ENCODE measurements at regions not wholly inside any gene's neighbourhood (a gene's known extent, or its start where the extent isn't known, plus 50 kb on each side); places are given as distances from the start of the nearest gene placed in this dataset.
A peak's percentile ranks its signal among the peaks of the same experiment; 100 is the strongest.

DNA sequence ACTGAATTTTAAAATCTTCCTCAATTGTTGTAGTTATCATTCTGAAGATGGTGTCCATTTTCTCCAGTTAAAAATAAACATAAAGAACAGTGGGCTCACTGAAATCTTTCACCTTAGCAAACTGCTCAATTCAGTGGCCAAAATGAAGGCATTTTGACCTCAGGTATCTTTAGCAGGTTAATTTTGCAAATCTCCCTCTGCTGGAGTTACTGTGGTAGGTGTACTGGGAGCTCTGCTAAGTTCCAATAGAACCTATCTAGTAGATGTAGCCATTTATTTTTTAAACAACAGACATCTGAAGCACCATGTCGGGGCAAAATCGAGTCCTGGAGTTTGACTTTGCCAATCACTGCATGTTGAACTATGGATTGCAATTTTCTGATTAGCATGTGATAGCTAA is 177.1 kb downstream of the IRS1 start:
- TF ChIP-seq, protein P1, sequence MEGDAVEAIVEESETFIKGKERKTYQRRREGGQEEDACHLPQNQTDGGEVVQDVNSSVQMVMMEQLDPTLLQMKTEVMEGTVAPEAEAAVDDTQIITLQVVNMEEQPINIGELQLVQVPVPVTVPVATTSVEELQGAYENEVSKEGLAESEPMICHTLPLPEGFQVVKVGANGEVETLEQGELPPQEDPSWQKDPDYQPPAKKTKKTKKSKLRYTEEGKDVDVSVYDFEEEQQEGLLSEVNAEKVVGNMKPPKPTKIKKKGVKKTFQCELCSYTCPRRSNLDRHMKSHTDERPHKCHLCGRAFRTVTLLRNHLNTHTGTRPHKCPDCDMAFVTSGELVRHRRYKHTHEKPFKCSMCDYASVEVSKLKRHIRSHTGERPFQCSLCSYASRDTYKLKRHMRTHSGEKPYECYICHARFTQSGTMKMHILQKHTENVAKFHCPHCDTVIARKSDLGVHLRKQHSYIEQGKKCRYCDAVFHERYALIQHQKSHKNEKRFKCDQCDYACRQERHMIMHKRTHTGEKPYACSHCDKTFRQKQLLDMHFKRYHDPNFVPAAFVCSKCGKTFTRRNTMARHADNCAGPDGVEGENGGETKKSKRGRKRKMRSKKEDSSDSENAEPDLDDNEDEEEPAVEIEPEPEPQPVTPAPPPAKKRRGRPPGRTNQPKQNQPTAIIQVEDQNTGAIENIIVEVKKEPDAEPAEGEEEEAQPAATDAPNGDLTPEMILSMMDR (IDR thresholded peaks at IDR 0.05), result peak; percentile 21; the same call in 1 of the 2 replicates
- TF ChIP-seq POLR2AphosphoS5 (IDR thresholded peaks at IDR 0.05; ENCODE audit: low read depth, low read length), result no peak
- TF ChIP-seq, protein P2, sequence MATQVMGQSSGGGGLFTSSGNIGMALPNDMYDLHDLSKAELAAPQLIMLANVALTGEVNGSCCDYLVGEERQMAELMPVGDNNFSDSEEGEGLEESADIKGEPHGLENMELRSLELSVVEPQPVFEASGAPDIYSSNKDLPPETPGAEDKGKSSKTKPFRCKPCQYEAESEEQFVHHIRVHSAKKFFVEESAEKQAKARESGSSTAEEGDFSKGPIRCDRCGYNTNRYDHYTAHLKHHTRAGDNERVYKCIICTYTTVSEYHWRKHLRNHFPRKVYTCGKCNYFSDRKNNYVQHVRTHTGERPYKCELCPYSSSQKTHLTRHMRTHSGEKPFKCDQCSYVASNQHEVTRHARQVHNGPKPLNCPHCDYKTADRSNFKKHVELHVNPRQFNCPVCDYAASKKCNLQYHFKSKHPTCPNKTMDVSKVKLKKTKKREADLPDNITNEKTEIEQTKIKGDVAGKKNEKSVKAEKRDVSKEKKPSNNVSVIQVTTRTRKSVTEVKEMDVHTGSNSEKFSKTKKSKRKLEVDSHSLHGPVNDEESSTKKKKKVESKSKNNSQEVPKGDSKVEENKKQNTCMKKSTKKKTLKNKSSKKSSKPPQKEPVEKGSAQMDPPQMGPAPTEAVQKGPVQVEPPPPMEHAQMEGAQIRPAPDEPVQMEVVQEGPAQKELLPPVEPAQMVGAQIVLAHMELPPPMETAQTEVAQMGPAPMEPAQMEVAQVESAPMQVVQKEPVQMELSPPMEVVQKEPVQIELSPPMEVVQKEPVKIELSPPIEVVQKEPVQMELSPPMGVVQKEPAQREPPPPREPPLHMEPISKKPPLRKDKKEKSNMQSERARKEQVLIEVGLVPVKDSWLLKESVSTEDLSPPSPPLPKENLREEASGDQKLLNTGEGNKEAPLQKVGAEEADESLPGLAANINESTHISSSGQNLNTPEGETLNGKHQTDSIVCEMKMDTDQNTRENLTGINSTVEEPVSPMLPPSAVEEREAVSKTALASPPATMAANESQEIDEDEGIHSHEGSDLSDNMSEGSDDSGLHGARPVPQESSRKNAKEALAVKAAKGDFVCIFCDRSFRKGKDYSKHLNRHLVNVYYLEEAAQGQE (IDR thresholded peaks at IDR 0.05; ENCODE audit: insufficient read depth in 1 of 2, low read depth in 2 of 2, low read length in 1 of 2), result no peak

Measured in Panc1 (cell line).